Duodenal mucosa (tissue), 2 donors: ENCODE measurements at regions not wholly inside any gene's neighbourhood (a gene's known extent, or its start where the extent isn't known, plus 50 kb on each side); places are given as distances from the start of the nearest gene placed in this dataset.
"Not testable (repeated sequence)": the region's sequence is repeated elsewhere in the genome, so short reads cannot be mapped to it uniquely, and the experiment has no call there.

Experiments
- H3K27ac ChIP-seq: one replicate; pipeline ENCODE4 v1.7.0; 2013; ENCODE audit warnings: low read depth, low read length
- H3K27me3 ChIP-seq, 2 donors: one replicate each; pipeline ENCODE4 v1.7.0; 2013; ENCODE audit warnings: low read length in 2 of 2, control low read depth in 1 of 2; ENCODE audit not compliant: insufficient read depth in 2 of 2, control insufficient read depth in 1 of 2
- H3K36me3 ChIP-seq, 2 donors: one replicate each; pipeline ENCODE4 v1.7.0; 2013; ENCODE audit warnings: low read length in 2 of 2, control low read depth in 1 of 2; ENCODE audit not compliant: insufficient read depth in 2 of 2, control insufficient read depth in 1 of 2
- H3K4me1 ChIP-seq, 2 donors: one replicate each; pipeline ENCODE4 v1.7.0; 2013; ENCODE audit warnings: low read length in 2 of 2, control low read depth in 1 of 2; ENCODE audit not compliant: insufficient read depth in 2 of 2, control insufficient read depth in 1 of 2
- H3K4me3 ChIP-seq, 2 donors: one replicate each; pipeline ENCODE4 v1.7.0; 2013; ENCODE audit warnings: low read length in 2 of 2, low read depth in 1 of 2
- H3K9ac ChIP-seq, 2 donors: one replicate each; pipeline ENCODE4 v1.7.0; 2013; ENCODE audit warnings: low read length in 2 of 2, low read depth in 1 of 2
- H3K9me3 ChIP-seq, 2 donors: one replicate each; pipeline ENCODE4 v1.7.0; 2013; ENCODE audit warnings: low read length in 2 of 2, control low read depth in 1 of 2; ENCODE audit not compliant: control insufficient read depth in 1 of 2

GRCh38 chr1:143553627-143554026 is 418.2 kb downstream of the FAM72C start:
- Histone ChIP-seq H3K4me3 (no peak overlapping the region), H3K4me1 (no peaks in the 10 kb centered on the region), H3K27ac (no peak overlapping the region), H3K9ac (no peak overlapping the region), H3K9me3 (no peaks in the 10 kb centered on the region), H3K27me3 (no peaks in the 10 kb centered on the region), H3K36me3 (no peaks in the 10 kb centered on the region)

- not testable (repeated sequence) for H3K27me3 ChIP-seq, H3K27ac ChIP-seq, H3K9ac ChIP-seq, H3K4me3 ChIP-seq, H3K36me3 ChIP-seq, H3K9me3 ChIP-seq, H3K4me1 ChIP-seq
Measured at GRCh38 chr1:143504703-143505102, 467.1 kb downstream of the FAM72C start.

- not testable (repeated sequence) for H3K4me3 ChIP-seq, H3K9me3 ChIP-seq, H3K36me3 ChIP-seq, H3K27ac ChIP-seq, H3K4me1 ChIP-seq, H3K27me3 ChIP-seq, H3K9ac ChIP-seq
Measured at GRCh38 chr1:143504080-143504479, 467.7 kb downstream of the FAM72C start.

- not testable (repeated sequence) for H3K4me3 ChIP-seq, H3K9me3 ChIP-seq, H3K9ac ChIP-seq, H3K4me1 ChIP-seq, H3K27me3 ChIP-seq, H3K36me3 ChIP-seq, H3K27ac ChIP-seq
Measured at GRCh38 chr1:143503048-143503447, 468.7 kb downstream of the FAM72C start.

- H3K9ac ChIP-seq, H3K27ac ChIP-seq, H3K9me3 ChIP-seq, H3K4me1 ChIP-seq, H3K4me3 ChIP-seq, H3K27me3 ChIP-seq, H3K36me3 ChIP-seq: not testable (repeated sequence)
Measured at GRCh38 chr1:143502038-143502437, 469.7 kb downstream of the FAM72C start.

GRCh38 chr1:143498059-143498749 is 473.6 kb downstream of the FAM72C start:
- H3K4me3 ChIP-seq, H3K27me3 ChIP-seq, H3K9me3 ChIP-seq, H3K36me3 ChIP-seq, H3K9ac ChIP-seq, H3K27ac ChIP-seq, H3K4me1 ChIP-seq: not testable (repeated sequence)

GRCh38 chr1:143497374-143497747 is 474.4 kb downstream of the FAM72C start:
- Histone ChIP-seq H3K4me3 (no peak overlapping the region), H3K36me3 (no peaks in the 10 kb centered on the region), H3K4me1 (no peaks in the 10 kb centered on the region), H3K27ac (no peak overlapping the region), H3K9ac (no peak overlapping the region), H3K9me3 (no peaks in the 10 kb centered on the region), H3K27me3 (no peaks in the 10 kb centered on the region)

- not testable (repeated sequence) for H3K4me1 ChIP-seq, H3K4me3 ChIP-seq, H3K9ac ChIP-seq, H3K27ac ChIP-seq, H3K9me3 ChIP-seq, H3K27me3 ChIP-seq, H3K36me3 ChIP-seq
Measured at GRCh38 chr1:143496526-143497373, 475.0 kb downstream of the FAM72C start.
